Kidney glomerular epithelial cell (primary cell): ENCODE measurements at regions not wholly inside any gene's neighbourhood (a gene's known extent, or its start where the extent isn't known, plus 50 kb on each side); places are given as distances from the start of the nearest gene placed in this dataset.

ENCODE experiments used
- DNase-seq: peaks from one replicate; lab custom pipeline; 2025; lab: John Stamatoyannopoulos, UW

GRCh38 chr20:24334830-24335229 is 134.6 kb upstream of the SYNDIG1 start:
- no peak for DNase-seq

- no peak for DNase-seq
Observed at GRCh38 chr20:24332956-24333355, 136.5 kb upstream of the SYNDIG1 start.

GRCh38 chr20:24331939-24332338 is 137.5 kb upstream of the SYNDIG1 start:
- DNase-seq = no peak

GRCh38 chr20:24328901-24329300 is 140.5 kb upstream of the SYNDIG1 start:
- no peak for DNase-seq

- no peak for DNase-seq
Observed at GRCh38 chr20:24321973-24322372, 147.5 kb upstream of the SYNDIG1 start.

- DNase-seq = no peak
Observed at GRCh38 chr20:24318569-24319352, 150.7 kb upstream of the SYNDIG1 start.

GRCh38 chr20:24317224-24317623 is 152.2 kb upstream of the SYNDIG1 start:
- DNase-seq = no peak

- no peak for DNase-seq
Observed at GRCh38 chr20:24316731-24317130, 152.7 kb upstream of the SYNDIG1 start.

GRCh38 chr20:24314053-24314452 is 155.4 kb upstream of the SYNDIG1 start:
- no peak for DNase-seq

GRCh38 chr20:24309596-24309995 is 159.8 kb upstream of the SYNDIG1 start:
- DNase-seq = no peak

- no peak for DNase-seq
Observed at GRCh38 chr20:24305371-24305770, 164.1 kb upstream of the SYNDIG1 start.

- no peak for DNase-seq
Observed at GRCh38 chr20:24304291-24304690, 165.1 kb upstream of the SYNDIG1 start.

GRCh38 chr20:24303393-24304170 is 165.8 kb upstream of the SYNDIG1 start:
- DNase-seq = no peak

GRCh38 chr20:24297993-24298392 is 171.4 kb upstream of the SYNDIG1 start:
- no peak for DNase-seq

- no peak for DNase-seq
Observed at GRCh38 chr20:24296477-24297261, 172.8 kb upstream of the SYNDIG1 start.

- no peak for DNase-seq
Observed at GRCh38 chr20:24291014-24291413, 178.4 kb upstream of the SYNDIG1 start.

- no peak for DNase-seq
Observed at GRCh38 chr20:24289737-24290481, 179.5 kb upstream of the SYNDIG1 start.

- no peak for DNase-seq
Observed at GRCh38 chr20:24283186-24283585, 186.2 kb upstream of the SYNDIG1 start.

- no peak for DNase-seq
Observed at GRCh38 chr20:24277196-24277595, 192.2 kb upstream of the SYNDIG1 start.

GRCh38 chr20:24275946-24276705 is 193.3 kb upstream of the SYNDIG1 start:
- no peak for DNase-seq

- no peak for DNase-seq
Observed at GRCh38 chr20:24273251-24273650, 196.2 kb upstream of the SYNDIG1 start.
